K562 (cell line): ENCODE measurements at regions not wholly inside any gene's neighbourhood (a gene's known extent, or its start where the extent isn't known, plus 50 kb on each side); places are given as distances from the start of the nearest gene placed in this dataset.

Experiments used
- ATAC-seq: fragments of 200-7000 bp; cut with Tn5 transposase; 3 replicates; pipeline ENCODE4 v1.9.1; 2020; ENCODE audit warnings: moderate library complexity
- BruUV-seq: library from RNA; stranded (reverse); fragments of 400-500 nt; replicated peaks from 2 replicates; lab custom pipeline; 2021; lab: Mats Ljungman, UMichigan
- CTCF ChIA-PET: fragments of 300-600 bp; formaldehyde crosslinking; extraction: SDS; loops from one replicate; lab custom pipeline; 2021; ENCODE audit warnings: low intra/inter-chr PET ratio; lab: Yijun Ruan, JAX
- POLR2A ChIA-PET: fragments of 300-600, 350-650 bp; sonication (Branson Sonifier 250); formaldehyde crosslinking; extraction: SDS; loops from one replicate; lab custom pipeline; 2021; ENCODE audit warnings: antibody characterized with exemption, inconsistent platforms; lab: Yijun Ruan, JAX
- DNase-seq, 4 experiments: peaks; one replicate each; pipeline versions ENCODE4 v3.0.0 to v3.0.0-alpha.2; 2011 to 2018; ENCODE audit warnings: low spot score in 3 of 4, mixed read lengths in 3 of 4; ENCODE audit errors: extremely low read depth in 1 of 4
- FAIRE-seq: peaks from 2 replicates; lab custom pipeline; 2011; peaks lifted over from hg19 to GRCh38; lab: Jason Lieb, UNC
- H2AFZ ChIP-seq: 2 replicates; pipeline ENCODE4 v1.6.0; 2011; ENCODE audit warnings: low read depth, low read length, control low read depth, inconsistent platforms
- H3K27ac ChIP-seq: fragments of 200-600 bp; 3 replicates; pipeline ENCODE4 v1.8.0; 2011; ENCODE audit warnings: low read depth, mild to moderate bottlenecking, control low read depth, inconsistent platforms, low read length, moderate library complexity, mixed read lengths; ENCODE audit errors: extremely low read depth
- H3K27me3 ChIP-seq, 2 experiments: fragments of 300-600 bp in 1 of 2; 2 replicates in 1 of 2; 3 replicates in 1 of 2; pipeline versions ENCODE4 v1.6.0 to v1.8.0; 2011; ENCODE audit warnings: inconsistent platforms in 2 of 2, low read length in 2 of 2, mild to moderate bottlenecking in 1 of 2, mixed read lengths in 1 of 2, moderate library complexity in 1 of 2; ENCODE audit not compliant: control insufficient read depth in 2 of 2, insufficient read depth in 2 of 2
- H3K36me3 ChIP-seq: fragments of 300-600 bp; 3 replicates; pipeline ENCODE4 v1.8.0; 2011; ENCODE audit warnings: mild to moderate bottlenecking, low read length, inconsistent platforms; ENCODE audit not compliant: control insufficient read depth, insufficient read depth
- H3K4me1 ChIP-seq, 2 experiments: fragments of 200-600 bp in 1 of 2; replicated peaks in 1 of 2; 2 replicates in 1 of 2; 3 replicates in 1 of 2; pipeline versions ENCODE4 v1.5.1 to v1.8.0; 2011; ENCODE audit warnings: inconsistent platforms in 2 of 2, low read length in 2 of 2, mild to moderate bottlenecking in 1 of 2, mixed read lengths in 1 of 2, moderate library complexity in 1 of 2; ENCODE audit not compliant: control insufficient read depth in 2 of 2, insufficient read depth in 2 of 2
- H3K4me2 ChIP-seq: 2 replicates; pipeline ENCODE4 v1.6.1; 2011; ENCODE audit warnings: low read length, control low read depth, inconsistent platforms, mixed read lengths; ENCODE audit not compliant: insufficient read depth
- H3K4me3 ChIP-seq: fragments of 200-600 bp; sonication (generic), shearing (Covaris generic); 2 replicates; pipeline ENCODE4 v1.5.1; 2016; ENCODE audit warnings: control low read depth, inconsistent platforms
- H3K79me2 ChIP-seq: fragments of 200-600 bp; 3 replicates; pipeline ENCODE4 v1.8.0; 2011; ENCODE audit warnings: low read length, inconsistent platforms; ENCODE audit not compliant: control insufficient read depth, insufficient read depth
- H3K9ac ChIP-seq, 2 experiments: 2 replicates each; pipeline versions ENCODE4 v1.6.0 to v1.6.1; 2011; ENCODE audit warnings: low read depth in 2 of 2, low read length in 2 of 2, control low read depth in 1 of 2, inconsistent platforms in 1 of 2, mild to moderate bottlenecking in 1 of 2, mixed read lengths in 1 of 2; ENCODE audit not compliant: insufficient read depth in 1 of 2
- H3K9me1 ChIP-seq: one replicate; pipeline ENCODE4 v1.6.0; 2011; ENCODE audit warnings: inconsistent platforms, mild to moderate bottlenecking, low read length, moderate library complexity; ENCODE audit not compliant: control insufficient read depth, insufficient read depth
- H3K9me3 ChIP-seq: replicated peaks from 2 replicates; pipeline ENCODE4 v1.5.1; 2011; ENCODE audit warnings: low read depth, low read length, inconsistent platforms; ENCODE audit not compliant: control insufficient read depth, insufficient read depth
- H4K20me1 ChIP-seq: replicated peaks from 2 replicates; pipeline ENCODE4 v1.6.1; 2011; ENCODE audit warnings: low read length, inconsistent platforms, mixed read lengths; ENCODE audit not compliant: control insufficient read depth, insufficient read depth
- FOXJ2 ChIP-seq: fragments of 200-800 bp; sonication (Bioruptor generic); IDR thresholded peaks from 2 replicates; pipeline ENCODE4 v1.6.1; 2016; ENCODE audit warnings: missing genetic modification characterization, missing compliant biosample characterization
- LEF1 ChIP-seq: fragments of 450-650 bp; IDR thresholded peaks from 2 replicates; pipeline ENCODE4 v1.6.1; 2016; ENCODE audit warnings: mild to moderate bottlenecking
- MAZ ChIP-seq, 2 experiments: fragments of 450-650 bp in 1 of 2; sonication (generic) in 1 of 2; formaldehyde crosslinking; IDR thresholded peaks in 1 of 2; conservative IDR thresholded peaks in 1 of 2; 2 replicates each; pipeline versions ENCODE4 v1.4.0 to v1.5.0; 2020; ENCODE audit warnings: mild to moderate bottlenecking in 1 of 2, missing genetic modification reagents in 1 of 2
- NR2F6 ChIP-seq: fragments of 450-650 bp; formaldehyde crosslinking; IDR thresholded peaks from 2 replicates; pipeline ENCODE4 v1.4.0; 2020; ENCODE audit warnings: mild to moderate bottlenecking
- ZNF175 ChIP-seq: fragments of 200-800 bp; sonication (Bioruptor generic); IDR thresholded peaks from 2 replicates; pipeline ENCODE4 v1.6.1; 2016; ENCODE audit warnings: low read depth, mild to moderate bottlenecking, missing genetic modification characterization, missing compliant biosample characterization
- WGBS: fragments of 100-300 bp; shearing (Covaris generic); methylation state at CpG from one replicate; pipeline ENCODE4 v1.1.6; 2016; ENCODE audit warnings: low coverage, mixed read lengths; ENCODE audit not compliant: insufficient coverage; ENCODE audit errors: missing lambda C conversion rate; 5-methylcytosine and 5-hydroxymethylcytosine counted together
- in situ Hi-C: fragments of 300-500 bp; cut with MboI; formaldehyde crosslinking; loops from 4 replicates; pipeline ENCODE4 v1.15.0; 2018; ENCODE audit warnings: inconsistent platforms, mixed read lengths
- intact Hi-C: fragments of 100-400 bp; cut with micrococcal nuclease; formaldehyde crosslinking; loops from 2 replicates; pipeline ENCODE4 v1.14.2; 2022

GRCh38 chr18:24999650-25000267, 352.2 kb downstream of the ZNF521 start:
- Histone ChIP-seq H3K4me3 (no peak overlapping the region), H3K79me2 (no peaks in the 10 kb centered on the region), H3K36me3 (no peaks in the 10 kb centered on the region), H4K20me1 (no peaks in the 10 kb centered on the region), H3K4me1 (no peaks in the 10 kb centered on the region), H3K27ac (no peak overlapping the region)
- intact Hi-C loops = no loop called here
- CTCF ChIA-PET = no interaction called here
- BruUV-seq = no TSS peak
- no peak for FAIRE-seq
- no peak for TF ChIP-seq MAZ (CRISPR knock-in tag; conservative IDR thresholded peaks at IDR 0.05 in 1 of 2, IDR thresholded peaks at IDR 0.05 in 1 of 2)
- no peak for TF ChIP-seq ZNF175 (CRISPR knock-in tag)
- TF ChIP-seq LEF1 = no peak
- TF ChIP-seq, all 486 proteins: peak for 0
- Histone ChIP-seq H3K9me3 (no peaks in the 10 kb centered on the region), H2AFZ (no peak overlapping the region), H3K9ac (no peak overlapping the region), H3K4me2 (no peak overlapping the region), H3K9me1 (no peaks in the 10 kb centered on the region), H3K27me3 (no peaks in the 10 kb centered on the region)
- in situ Hi-C loops = no loop called here
- WGBS = 0% methylated on average over 3 of the region's 3 CpGs
- no peak for DNase-seq
- no peak for ATAC-seq
- POLR2A ChIA-PET = no interaction called here

- POLR2A ChIA-PET = no interaction called here
- Histone ChIP-seq H3K9ac (no peak overlapping the region), H3K27me3 (no peaks in the 10 kb centered on the region), H2AFZ (no peak overlapping the region), H3K79me2 (no peaks in the 10 kb centered on the region), H3K4me3 (no peak overlapping the region), H3K9me1 (no peaks in the 10 kb centered on the region), H3K27ac (no peak overlapping the region), H3K9me3 (no peaks in the 10 kb centered on the region), H4K20me1 (no peaks in the 10 kb centered on the region), H3K4me2 (no peak overlapping the region), H3K4me1 (no peaks in the 10 kb centered on the region), H3K36me3 (no peaks in the 10 kb centered on the region)
- in situ Hi-C loops (no loop called here), intact Hi-C loops (no loop called here)
- DNase-seq (no peak), ATAC-seq (no peak), FAIRE-seq (no peak)
- CTCF ChIA-PET = no interaction called here
- WGBS = 2% methylated on average over 2 of the region's 2 CpGs
- no peak for TF ChIP-seq NR2F6
- peak; percentile 76; the same call in 1 of the 2 replicates for TF ChIP-seq FOXJ2 (tag)
- BruUV-seq = no TSS peak
Observed at GRCh38 chr18:25001803-25002202, 350.2 kb downstream of the ZNF521 start.
